ENCODE measurements at regions not wholly inside any gene's neighbourhood (a gene's known extent, or its start where the extent isn't known, plus 50 kb on each side); places are given as distances from the start of the nearest gene placed in this dataset.

DNA sequence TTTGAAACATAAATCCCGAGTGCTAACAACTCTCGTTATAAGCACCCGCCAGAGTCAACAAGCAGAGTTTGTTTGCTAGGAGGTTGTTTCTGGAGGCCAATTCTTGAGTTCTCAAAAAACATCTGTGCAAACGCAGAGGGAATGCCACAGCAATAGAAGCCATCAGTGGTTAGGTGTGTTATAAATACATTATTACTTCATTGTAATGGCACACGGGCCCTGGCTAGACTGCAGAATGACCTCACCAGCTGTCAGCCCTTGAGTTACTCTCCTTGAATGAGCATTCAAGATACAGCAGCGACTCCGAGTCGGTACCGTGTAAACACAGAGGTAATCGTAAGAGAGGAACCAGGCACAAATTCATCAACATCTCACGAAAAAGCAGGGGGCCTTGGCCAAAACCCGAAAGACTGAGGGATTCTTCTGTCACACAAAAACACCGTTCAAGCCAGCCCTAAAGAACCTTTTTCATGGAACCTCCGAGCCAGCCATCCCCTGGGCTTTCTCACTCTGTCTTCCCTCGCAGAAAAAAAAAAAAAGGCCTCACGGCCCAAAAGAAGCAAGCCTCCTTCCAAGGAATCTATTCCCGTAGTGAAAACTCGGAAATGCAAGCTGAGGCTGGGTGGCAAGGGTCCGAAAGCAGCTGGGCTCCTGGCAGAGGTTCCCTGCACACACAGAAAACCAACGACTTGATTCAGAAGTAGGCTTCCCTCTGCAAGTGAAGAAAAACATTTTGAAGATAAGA lies 133.7 kb upstream of the MEIS1 start:
- Histone ChIP-seq H3K36me3 (no peaks in the 10 kb centered on the region), H3K4me1 (no peaks in the 10 kb centered on the region), H3K27ac (peak overlapping the region in 1 of 4 donors; percentile 42), H3K27me3 (no peaks in the 10 kb centered on the region), H3K4me3 (peak overlapping the region in 1 of 4 donors; percentile 21), H3K9me3 (no peaks in the 10 kb centered on the region)
- TF ChIP-seq POLR2A (IDR thresholded peaks at IDR 0.05) (no peak), CTCF (IDR thresholded peaks at IDR 0.05) (no peak)
- DNase-seq, result no peak

- DNase-seq, result no peak
- H3K36me3 ChIP-seq, result no peaks in the 10 kb centered on the region
- H3K27me3 ChIP-seq, result no peaks in the 10 kb centered on the region
- H3K4me3 ChIP-seq, result no peak overlapping the region
- no peaks in the 10 kb centered on the region for H3K4me1 ChIP-seq
- H3K27ac ChIP-seq, result no peak overlapping the region
- H3K9me3 ChIP-seq, result no peaks in the 10 kb centered on the region
- TF ChIP-seq CTCF (IDR thresholded peaks at IDR 0.05) (no peak), POLR2A (IDR thresholded peaks at IDR 0.05) (no peak)
These were observed 151.1 kb upstream of the MEIS1 start for GRCh38 chr2:66283787-66284186.

DNA sequence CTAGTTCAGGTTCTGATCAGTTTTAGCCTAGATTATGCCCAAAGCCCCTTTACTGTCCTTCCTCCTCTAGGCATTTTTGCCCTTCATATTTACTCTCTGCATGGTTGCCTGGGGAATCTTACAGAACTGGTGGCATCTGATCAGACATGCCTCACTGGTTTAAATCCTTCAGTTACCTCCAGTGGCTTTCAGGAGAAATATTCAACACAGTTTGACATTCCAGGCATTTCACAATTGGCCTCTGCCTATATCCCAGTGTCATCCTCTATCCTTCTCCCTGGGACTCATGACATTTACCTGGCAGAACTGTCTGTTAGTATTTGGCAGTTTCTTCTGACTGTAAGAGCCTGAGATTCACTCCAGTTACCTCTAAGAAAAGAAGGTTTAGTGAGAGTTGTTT lies 152.9 kb upstream of the MEIS1 start:
- Histone ChIP-seq H3K36me3 (no peaks in the 10 kb centered on the region), H3K4me1 (no peaks in the 10 kb centered on the region), H3K27ac (no peak overlapping the region), H3K27me3 (no peaks in the 10 kb centered on the region), H3K4me3 (no peak overlapping the region), H3K9me3 (no peaks in the 10 kb centered on the region)
- no peak for DNase-seq
- no peak for TF ChIP-seq CTCF (IDR thresholded peaks at IDR 0.05)

DNA sequence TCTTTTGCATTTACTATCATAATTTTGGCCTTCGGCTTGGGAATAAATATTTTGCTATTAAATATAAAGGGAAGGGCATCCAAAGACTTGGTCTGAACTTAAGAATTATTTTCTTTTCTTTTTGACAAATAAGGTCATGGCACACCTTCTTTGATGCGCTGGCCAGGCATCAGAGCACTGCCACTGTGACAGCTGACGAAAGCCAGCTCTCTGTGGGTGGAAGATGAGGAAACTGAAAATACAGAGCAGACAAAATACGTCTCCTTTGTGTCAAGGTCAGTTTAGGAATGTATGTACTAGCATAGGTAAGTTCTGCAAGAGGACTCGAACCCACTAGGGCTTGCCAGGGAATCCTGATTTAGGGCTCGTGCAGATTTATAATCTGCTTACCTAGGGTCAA lies 155.9 kb upstream of the MEIS1 start:
- TF ChIP-seq CTCF (IDR thresholded peaks at IDR 0.05), result no peak
- TF ChIP-seq POLR2A (IDR thresholded peaks at IDR 0.05), result no peak
- no peak for DNase-seq
- H3K4me1 ChIP-seq, result no peaks in the 10 kb centered on the region

DNA sequence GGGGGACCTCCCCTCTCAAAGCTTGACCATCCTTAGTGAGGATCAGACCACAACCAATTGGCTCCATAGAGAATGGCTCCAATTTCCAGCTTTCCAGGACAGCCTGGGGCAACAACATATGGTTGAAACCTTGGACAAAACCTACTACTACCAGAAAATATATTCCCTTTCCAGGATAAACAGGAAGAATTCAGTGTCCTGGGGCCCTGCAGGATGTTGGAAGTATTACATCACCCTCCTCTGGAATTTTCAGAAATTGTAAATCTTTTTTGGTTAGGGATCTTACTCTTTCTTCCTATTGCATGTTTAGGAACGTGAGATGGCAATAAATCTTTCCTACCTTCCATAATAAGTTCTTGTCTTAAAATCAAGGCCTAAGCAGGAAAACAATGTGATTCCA lies 158.9 kb upstream of the MEIS1 start:
- Histone ChIP-seq H3K27me3 (no peaks in the 10 kb centered on the region), H3K27ac (no peak overlapping the region), H3K9me3 (no peaks in the 10 kb centered on the region), H3K36me3 (no peaks in the 10 kb centered on the region), H3K4me1 (no peaks in the 10 kb centered on the region), H3K4me3 (no peak overlapping the region)
- TF ChIP-seq CTCF (IDR thresholded peaks at IDR 0.05) (no peak), POLR2A (IDR thresholded peaks at IDR 0.05) (no peak)
- no peak for DNase-seq

More for the DNA sequence above, 155.9 kb upstream of the MEIS1 start:
- Histone ChIP-seq H3K4me3 (no peak overlapping the region), H3K9me3 (no peaks in the 10 kb centered on the region), H3K27ac (no peak overlapping the region), H3K36me3 (no peaks in the 10 kb centered on the region), H3K27me3 (no peaks in the 10 kb centered on the region)

Measured in Peyer's patch (tissue), 4 donors.